CD4-positive, CD25-positive, alpha-beta regulatory T cell (primary cell): ENCODE measurements at regions not wholly inside any gene's neighbourhood (a gene's known extent, or its start where the extent isn't known, plus 50 kb on each side); places are given as distances from the start of the nearest gene placed in this dataset.

Source experiments
- ATAC-seq, 2 donors: fragments of 150-1000 bp; cut with Tn5 transposase; one replicate each; pipeline ENCODE4 v1.10.0; 2021; ENCODE audit warnings: low read depth in 2 of 2, moderate number of reproducible peaks in 2 of 2, moderate library complexity in 1 of 2
- DNase-seq, 3 donors: peaks; one replicate each; pipeline versions ENCODE4 v3.0.0 to v3.0.0-alpha.2; 2012 to 2022; ENCODE audit warnings: mixed read lengths in 1 of 3
- H3K27ac ChIP-seq: one replicate; pipeline ENCODE4 v1.7.0; 2013; ENCODE audit warnings: mild to moderate bottlenecking, low read length; ENCODE audit not compliant: insufficient read depth, poor library complexity, severe bottlenecking
- H3K27me3 ChIP-seq: one replicate; pipeline ENCODE4 v1.7.0; 2013; ENCODE audit warnings: low read length; ENCODE audit not compliant: control insufficient read depth, insufficient read depth
- H3K36me3 ChIP-seq: one replicate; pipeline ENCODE4 v1.7.0; 2013; ENCODE audit warnings: mild to moderate bottlenecking, low read length, moderate library complexity; ENCODE audit not compliant: control insufficient read depth, insufficient read depth
- H3K4me1 ChIP-seq: 2 replicates; pipeline ENCODE4 v1.7.0; 2013; ENCODE audit warnings: mild to moderate bottlenecking, low read length; ENCODE audit not compliant: insufficient read depth, control insufficient read depth, poor library complexity, severe bottlenecking
- H3K4me3 ChIP-seq: one replicate; pipeline ENCODE4 v1.7.0; 2013; ENCODE audit warnings: low read depth, mild to moderate bottlenecking, low read length, moderate library complexity
- H3K9me3 ChIP-seq, 2 experiments: 1 replicate in 1 of 2; 2 replicates in 1 of 2; pipeline ENCODE4 v1.7.0; 2013; ENCODE audit warnings: low read length in 2 of 2, mild to moderate bottlenecking in 1 of 2, moderate library complexity in 1 of 2; ENCODE audit not compliant: control insufficient read depth in 2 of 2
- H3K27ac Mint-ChIP-seq, 3 donors: one replicate each; pipeline ENCODE4 v1.8.0; 2020 to 2022; ENCODE audit warnings: mild to moderate bottlenecking in 3 of 3, mixed read lengths in 3 of 3, moderate library complexity in 2 of 3
- H3K27me3 Mint-ChIP-seq: one replicate; pipeline ENCODE4 v1.8.0; 2022; ENCODE audit warnings: mild to moderate bottlenecking, mixed read lengths
- H3K36me3 Mint-ChIP-seq: one replicate; pipeline ENCODE4 v1.8.0; 2020; ENCODE audit warnings: mixed read lengths
- H3K4me1 Mint-ChIP-seq, 4 donors: one replicate each; pipeline ENCODE4 v1.8.0; 2020 to 2022; ENCODE audit warnings: mixed read lengths in 4 of 4, mild to moderate bottlenecking in 1 of 4
- H3K4me3 Mint-ChIP-seq, 4 donors: one replicate each; pipeline ENCODE4 v1.8.0; 2020 to 2022; ENCODE audit warnings: mild to moderate bottlenecking in 4 of 4, mixed read lengths in 4 of 4, moderate library complexity in 3 of 4
- H3K9me3 Mint-ChIP-seq, 7 donors: one replicate each; pipeline ENCODE4 v1.8.0; 2020 to 2022; ENCODE audit warnings: mixed read lengths in 7 of 7, mild to moderate bottlenecking in 3 of 7, moderate library complexity in 2 of 7

DNA sequence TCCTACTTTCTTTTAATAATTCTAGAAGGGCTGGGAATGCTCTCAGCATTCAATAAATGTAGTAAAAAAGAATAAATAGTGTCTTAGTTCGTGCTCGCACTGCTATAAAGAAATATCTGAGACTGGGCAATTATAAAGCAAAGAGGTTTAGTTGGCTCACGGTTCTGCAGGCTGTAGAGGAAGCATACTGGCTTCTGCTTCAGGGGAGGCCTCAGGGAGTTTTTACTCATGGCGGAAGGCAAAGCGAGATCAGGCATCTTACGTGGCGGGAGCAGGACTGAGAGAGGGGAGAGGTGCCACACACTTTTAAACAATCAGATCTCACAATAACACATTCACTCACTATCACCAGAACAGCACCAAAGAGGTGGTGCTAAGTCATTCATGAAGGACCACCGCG, 103.0 kb upstream of the UBE2E2 start:
- no peaks in the 10 kb centered on the region for H3K27me3 ChIP-seq
- ATAC-seq (no peak), DNase-seq (no peak)
- no peaks in the 10 kb centered on the region for H3K4me1 ChIP-seq
- Mint-ChIP-seq H3K4me1 (no peaks in the 10 kb centered on the region), H3K36me3 (no peaks in the 10 kb centered on the region), H3K27me3 (no peaks in the 10 kb centered on the region), H3K9me3 (peaks cover 0 to 6% (median 0%) of the 10 kb centered on the region in 7 donors), H3K27ac (no peak overlapping the region), H3K4me3 (no peak overlapping the region)
- H3K36me3 ChIP-seq = no peaks in the 10 kb centered on the region
- no peak overlapping the region for H3K4me3 ChIP-seq
- H3K27ac ChIP-seq = no peak overlapping the region
- H3K9me3 ChIP-seq = no peaks in the 10 kb centered on the region

DNA sequence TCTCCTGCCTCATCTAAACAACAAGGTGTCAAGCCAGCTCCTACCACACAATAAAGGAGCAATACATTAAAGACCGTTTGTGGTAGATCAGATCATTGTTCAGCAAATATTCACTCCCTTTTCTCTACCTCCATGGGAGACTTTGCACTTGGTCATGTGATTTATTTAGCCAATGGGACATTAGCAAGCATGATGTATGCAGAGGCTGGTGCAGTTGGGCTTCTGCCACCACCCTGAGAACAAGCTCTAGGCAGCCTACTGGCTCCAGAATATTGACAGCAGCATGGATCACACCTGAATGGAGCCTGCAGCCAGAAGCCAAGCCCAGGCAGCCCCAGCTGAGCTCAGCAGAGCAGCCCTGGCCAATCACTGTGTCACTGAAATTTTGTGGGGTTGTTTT, 99.4 kb upstream of the UBE2E2 start:
- H3K4me1 ChIP-seq = no peaks in the 10 kb centered on the region
- H3K36me3 ChIP-seq = no peaks in the 10 kb centered on the region
- Mint-ChIP-seq H3K4me1 (no peaks in the 10 kb centered on the region), H3K36me3 (no peaks in the 10 kb centered on the region), H3K4me3 (no peak overlapping the region), H3K27me3 (no peaks in the 10 kb centered on the region), H3K27ac (no peak overlapping the region), H3K9me3 (peaks cover 0 to 9% (median 3%) of the 10 kb centered on the region in 7 donors)
- H3K4me3 ChIP-seq = no peak overlapping the region
- no peak overlapping the region for H3K27ac ChIP-seq
- DNase-seq (no peak), ATAC-seq (no peak)
- no peaks in the 10 kb centered on the region for H3K9me3 ChIP-seq
- H3K27me3 ChIP-seq = no peaks in the 10 kb centered on the region

DNA sequence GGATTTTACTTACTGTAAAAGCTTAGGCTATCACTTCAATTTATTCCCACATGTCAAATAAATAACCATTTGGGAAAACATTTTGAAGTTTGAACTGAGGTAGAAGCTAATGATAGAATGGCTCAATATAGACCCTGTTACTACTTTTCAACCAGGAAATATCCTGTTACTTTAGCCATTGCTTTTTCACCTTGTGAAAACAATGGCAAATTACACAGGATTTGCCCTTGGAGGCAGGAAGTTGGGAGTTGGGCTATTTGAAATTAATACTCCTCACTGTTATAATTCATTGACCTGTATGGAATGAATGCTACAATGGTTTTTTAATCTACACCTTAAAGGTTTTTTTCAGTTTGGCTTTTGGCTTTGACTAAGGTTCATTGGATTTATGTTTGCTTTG, 98.1 kb upstream of the UBE2E2 start:
- H3K27me3 ChIP-seq = no peaks in the 10 kb centered on the region
- Mint-ChIP-seq H3K9me3 (peaks cover 0 to 7% (median 3%) of the 10 kb centered on the region in 7 donors), H3K27me3 (no peaks in the 10 kb centered on the region), H3K4me1 (no peaks in the 10 kb centered on the region), H3K27ac (no peak overlapping the region), H3K36me3 (no peaks in the 10 kb centered on the region), H3K4me3 (no peak overlapping the region)
- H3K36me3 ChIP-seq = no peaks in the 10 kb centered on the region
- H3K4me3 ChIP-seq = no peak overlapping the region
- H3K27ac ChIP-seq = no peak overlapping the region
- H3K9me3 ChIP-seq = no peaks in the 10 kb centered on the region
- ATAC-seq (no peak), DNase-seq (no peak)
- H3K4me1 ChIP-seq = no peaks in the 10 kb centered on the region

DNA sequence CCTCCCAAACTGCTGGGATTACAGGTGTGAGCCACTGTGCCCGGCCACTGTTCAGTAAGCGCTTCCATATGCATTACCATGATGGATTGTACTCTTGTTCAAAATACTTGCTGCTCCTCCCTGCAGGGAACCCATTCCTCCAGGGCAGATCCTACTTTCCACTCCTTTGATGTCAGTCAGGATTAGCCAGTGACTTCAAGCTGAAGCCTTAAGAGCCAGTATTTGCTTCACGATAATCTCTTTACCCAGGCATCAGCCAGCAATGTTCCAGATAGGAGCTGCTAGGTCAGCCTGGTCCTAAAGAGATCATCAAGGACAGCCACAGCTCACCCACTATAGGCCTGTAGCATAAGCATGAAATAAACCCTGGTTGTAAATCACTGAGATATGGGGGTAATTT, 96.5 kb upstream of the UBE2E2 start:
- Mint-ChIP-seq H3K36me3 (no peaks in the 10 kb centered on the region), H3K9me3 (peaks cover 0 to 5% (median 3%) of the 10 kb centered on the region in 7 donors), H3K4me1 (no peaks in the 10 kb centered on the region), H3K27me3 (no peaks in the 10 kb centered on the region), H3K4me3 (no peak overlapping the region), H3K27ac (no peak overlapping the region)
- Histone ChIP-seq H3K9me3 (no peaks in the 10 kb centered on the region), H3K27ac (no peak overlapping the region), H3K4me3 (no peak overlapping the region), H3K27me3 (no peaks in the 10 kb centered on the region), H3K36me3 (no peaks in the 10 kb centered on the region), H3K4me1 (no peaks in the 10 kb centered on the region)
- DNase-seq = no peak
- no peak for ATAC-seq

DNA sequence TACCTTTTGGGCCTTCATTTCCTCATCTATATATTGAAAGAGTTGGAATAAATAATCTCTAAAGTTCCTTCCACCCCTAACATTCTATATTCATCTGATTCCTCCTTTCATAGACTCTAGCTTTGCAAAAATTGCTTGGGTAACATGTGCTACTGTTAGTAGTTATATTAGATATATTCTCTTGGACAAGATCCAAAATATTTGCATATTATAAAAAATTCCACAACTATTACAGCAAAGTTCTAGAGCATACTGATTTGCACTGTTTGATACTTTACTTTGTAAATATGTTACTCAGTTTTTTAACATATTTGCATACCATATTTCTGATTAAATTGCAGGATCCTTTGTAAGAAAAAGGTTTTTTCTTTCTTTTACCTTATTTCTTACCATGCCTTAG, 95.9 kb upstream of the UBE2E2 start:
- no peak overlapping the region for H3K27ac ChIP-seq
- Mint-ChIP-seq H3K4me1 (no peaks in the 10 kb centered on the region), H3K9me3 (peaks cover 0 to 5% (median 3%) of the 10 kb centered on the region in 7 donors), H3K27me3 (no peaks in the 10 kb centered on the region), H3K4me3 (no peak overlapping the region), H3K36me3 (no peaks in the 10 kb centered on the region), H3K27ac (no peak overlapping the region)
- H3K4me3 ChIP-seq = no peak overlapping the region
- H3K27me3 ChIP-seq = no peaks in the 10 kb centered on the region
- DNase-seq = no peak
- no peaks in the 10 kb centered on the region for H3K4me1 ChIP-seq
- H3K9me3 ChIP-seq = no peaks in the 10 kb centered on the region
- ATAC-seq = no peak
- no peaks in the 10 kb centered on the region for H3K36me3 ChIP-seq

DNA sequence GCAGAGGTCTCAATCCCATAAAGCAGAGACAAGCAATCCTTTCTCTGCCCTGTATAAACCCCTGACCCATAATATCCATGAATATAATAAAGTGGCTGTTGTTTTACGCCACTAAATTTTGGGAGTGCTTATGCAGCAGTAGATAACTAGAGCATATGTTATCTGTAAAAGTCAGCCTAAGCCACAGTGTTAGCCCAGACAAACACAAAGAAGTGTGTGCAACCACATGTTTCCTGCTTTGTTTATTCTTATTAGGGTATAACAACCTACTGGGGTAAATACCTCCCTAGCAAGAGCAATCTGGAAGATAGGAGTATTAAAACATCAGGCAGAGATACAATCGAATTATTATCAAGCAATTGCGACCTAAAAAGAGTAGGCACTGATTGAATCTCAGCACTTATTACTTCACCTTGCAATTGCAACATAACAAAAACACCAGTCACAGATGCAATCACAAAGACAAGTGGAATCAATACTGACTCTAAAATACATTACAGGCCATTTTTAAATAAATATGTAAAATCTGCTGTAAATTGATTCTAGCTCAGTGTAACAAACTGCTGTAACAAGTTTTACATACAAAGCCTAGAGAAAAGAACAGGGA, 94.6 kb upstream of the UBE2E2 start:
- Mint-ChIP-seq H3K27ac (no peak overlapping the region), H3K9me3 (peaks cover 0 to 6% (median 3%) of the 10 kb centered on the region in 7 donors), H3K36me3 (no peaks in the 10 kb centered on the region), H3K27me3 (no peaks in the 10 kb centered on the region), H3K4me1 (no peaks in the 10 kb centered on the region), H3K4me3 (no peak overlapping the region)
- ATAC-seq = no peak
- H3K4me1 ChIP-seq = no peaks in the 10 kb centered on the region
- DNase-seq = no peak
- H3K4me3 ChIP-seq = no peak overlapping the region
- no peaks in the 10 kb centered on the region for H3K36me3 ChIP-seq
- H3K27ac ChIP-seq = no peak overlapping the region
- no peaks in the 10 kb centered on the region for H3K9me3 ChIP-seq
- no peaks in the 10 kb centered on the region for H3K27me3 ChIP-seq

DNA sequence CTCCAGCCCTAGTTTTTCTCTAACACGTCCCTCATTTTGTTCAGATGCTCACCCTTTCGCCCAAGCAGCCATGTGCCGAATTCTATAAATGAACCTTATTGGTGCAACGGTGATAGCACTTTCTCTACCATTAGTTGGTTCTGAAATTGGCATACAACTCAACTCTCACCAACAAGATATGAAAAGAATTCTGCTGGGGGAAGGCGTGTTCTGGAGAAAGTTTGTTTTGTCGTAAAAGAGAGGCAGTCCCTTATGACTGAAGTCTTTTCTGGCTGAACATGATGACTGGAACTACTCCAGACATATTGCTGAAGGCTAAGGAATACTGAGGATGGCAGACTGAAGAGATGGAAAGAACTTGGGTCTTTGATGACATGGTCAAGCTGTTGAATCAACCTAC, 91.8 kb upstream of the UBE2E2 start:
- no peaks in the 10 kb centered on the region for H3K4me1 Mint-ChIP-seq
- no peaks in the 10 kb centered on the region for H3K27me3 Mint-ChIP-seq
- ATAC-seq = no peak
- peaks cover 0 to 11% (median 0%) of the 10 kb centered on the region in 7 donors for H3K9me3 Mint-ChIP-seq
- Histone ChIP-seq H3K36me3 (no peaks in the 10 kb centered on the region), H3K27ac (no peak overlapping the region), H3K4me3 (no peak overlapping the region), H3K4me1 (no peaks in the 10 kb centered on the region), H3K9me3 (no peaks in the 10 kb centered on the region), H3K27me3 (no peaks in the 10 kb centered on the region)
- no peak for DNase-seq
- no peaks in the 10 kb centered on the region for H3K36me3 Mint-ChIP-seq
- H3K4me3 Mint-ChIP-seq = no peak overlapping the region
- H3K27ac Mint-ChIP-seq = no peak overlapping the region

DNA sequence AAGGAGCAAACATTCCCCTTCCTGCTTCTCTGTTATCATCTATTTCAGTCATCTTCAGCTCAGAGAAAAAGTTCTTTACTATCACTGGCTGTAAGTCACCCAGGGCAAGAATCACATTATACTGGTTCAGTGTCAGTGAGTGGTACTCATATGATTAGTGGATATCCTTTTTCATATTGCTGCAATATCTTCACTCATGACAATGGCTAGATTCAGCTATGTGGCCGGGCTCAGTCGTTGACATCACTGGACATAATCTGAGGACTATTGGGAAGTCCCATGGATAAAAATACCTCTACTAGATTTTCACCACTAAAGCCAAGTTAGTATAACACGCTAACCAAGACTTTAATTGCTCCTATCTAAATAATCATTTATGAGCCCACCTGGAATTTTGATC, 91.3 kb upstream of the UBE2E2 start:
- ATAC-seq = no peak
- H3K36me3 ChIP-seq = no peaks in the 10 kb centered on the region
- no peak overlapping the region for H3K27ac ChIP-seq
- DNase-seq = no peak
- Mint-ChIP-seq H3K4me3 (no peak overlapping the region), H3K9me3 (peaks cover 0 to 11% (median 0%) of the 10 kb centered on the region in 7 donors), H3K27me3 (no peaks in the 10 kb centered on the region), H3K36me3 (no peaks in the 10 kb centered on the region), H3K27ac (no peak overlapping the region), H3K4me1 (no peaks in the 10 kb centered on the region)
- no peak overlapping the region for H3K4me3 ChIP-seq
- H3K4me1 ChIP-seq = no peaks in the 10 kb centered on the region
- H3K9me3 ChIP-seq = no peaks in the 10 kb centered on the region
- H3K27me3 ChIP-seq = no peaks in the 10 kb centered on the region
